SK-N-SH treated with all-trans-retinoic acid at 6 μM for 48 hours (cell line): ENCODE measurements at regions not wholly inside any gene's neighbourhood (a gene's known extent, or its start where the extent isn't known, plus 50 kb on each side); places are given as distances from the start of the nearest gene placed in this dataset.

Experiments used
- ATAC-seq: fragments of 200-7000 bp; cut with Tn5 transposase; 3 replicates; pipeline ENCODE4 v1.9.1; 2020; ENCODE audit warnings: mild to moderate bottlenecking, moderate library complexity
- ARNTL ChIP-seq: fragments of 450-650 bp; formaldehyde crosslinking; IDR thresholded peaks from 2 replicates; pipeline ENCODE4 v1.5.0; 2020; ENCODE audit warnings: low read depth, mild to moderate bottlenecking, moderate library complexity, borderline replicate concordance
- BACH2 ChIP-seq: fragments of 250-450 bp; sonication (Bioruptor Pico); IDR thresholded peaks from 2 replicates; pipeline ENCODE4 v1.9.0; 2021; ENCODE audit warnings: mild to moderate bottlenecking, borderline replicate concordance
- CSDC2 ChIP-seq: fragments of 250-450 bp; sonication (Bioruptor Pico); IDR thresholded peaks from 2 replicates; pipeline ENCODE4 v1.5.0; 2020; ENCODE audit warnings: mild to moderate bottlenecking, moderate library complexity
- ESRRG ChIP-seq: fragments of 250-450 bp; sonication (Bioruptor Pico); IDR thresholded peaks from 2 replicates; pipeline ENCODE4 v1.6.1; 2021; ENCODE audit warnings: mild to moderate bottlenecking
- GLIS3 ChIP-seq: fragments of 250-450 bp; sonication (Bioruptor Pico); IDR thresholded peaks from 2 replicates; pipeline ENCODE4 v1.5.0; 2020; ENCODE audit warnings: mild to moderate bottlenecking, moderate library complexity
- ISL1 ChIP-seq: fragments of 250-450 bp; sonication (Bioruptor Pico); IDR thresholded peaks from 2 replicates; pipeline ENCODE4 v2.1.2; 2022; ENCODE audit warnings: mild to moderate bottlenecking, moderate library complexity
- PPARA ChIP-seq: fragments of 250-450 bp; sonication (Bioruptor Pico); IDR thresholded peaks from 2 replicates; pipeline ENCODE4 v1.5.0; 2020; ENCODE audit warnings: mild to moderate bottlenecking, borderline replicate concordance
- RARB ChIP-seq: fragments of 250-450 bp; sonication (Bioruptor Pico); IDR thresholded peaks from 2 replicates; pipeline ENCODE4 v1.8.0; 2021; ENCODE audit warnings: mild to moderate bottlenecking, moderate library complexity
- SNAI2 ChIP-seq: fragments of 250-450 bp; sonication (Bioruptor Pico); IDR thresholded peaks from 2 replicates; pipeline ENCODE4 v1.5.0; 2020; ENCODE audit warnings: mild to moderate bottlenecking, moderate library complexity
- TCF4 ChIP-seq: fragments of 250-450 bp; sonication (Bioruptor Pico); IDR thresholded peaks from 2 replicates; pipeline ENCODE4 v1.8.0; 2021; ENCODE audit warnings: mild to moderate bottlenecking, moderate library complexity, borderline replicate concordance
- TOX ChIP-seq: fragments of 250-450 bp; sonication (Bioruptor Pico); IDR thresholded peaks from 2 replicates; pipeline ENCODE4 v1.8.0; 2021; ENCODE audit warnings: mild to moderate bottlenecking, moderate library complexity, borderline replicate concordance
- ZFP3 ChIP-seq: fragments of 250-450 bp; sonication (Bioruptor Pico); IDR thresholded peaks from 2 replicates; pipeline ENCODE4 v1.5.0; 2020; ENCODE audit warnings: mild to moderate bottlenecking, moderate library complexity
- ZFP30 ChIP-seq: fragments of 450-650 bp; formaldehyde crosslinking; IDR thresholded peaks from 2 replicates; pipeline ENCODE4 v1.5.0; 2022; ENCODE audit warnings: mild to moderate bottlenecking, moderate library complexity
- ZNF565 ChIP-seq: fragments of 450-650 bp; formaldehyde crosslinking; conservative IDR thresholded peaks from 2 replicates; pipeline ENCODE4 v1.5.0; 2020; ENCODE audit warnings: low read depth, mild to moderate bottlenecking, moderate library complexity
- ZNF70 ChIP-seq: fragments of 450-650 bp; formaldehyde crosslinking; IDR thresholded peaks from 2 replicates; pipeline ENCODE4 v1.5.0; 2020; ENCODE audit warnings: mild to moderate bottlenecking, moderate library complexity
- ZNF8 ChIP-seq: fragments of 450-650 bp; formaldehyde crosslinking; IDR thresholded peaks from 2 replicates; pipeline ENCODE4 v1.5.0; 2020; ENCODE audit warnings: mild to moderate bottlenecking, moderate library complexity
- TF ChIP-seq, protein P1 (sequence below): fragments of 250-450 bp; sonication (Bioruptor Pico); IDR thresholded peaks from 2 replicates; pipeline ENCODE4 v1.5.0; 2020; ENCODE audit warnings: mild to moderate bottlenecking, moderate library complexity
- TF ChIP-seq, protein P2 (sequence below): fragments of 250-450 bp; sonication (Bioruptor Pico); IDR thresholded peaks from 2 replicates; pipeline ENCODE4 v1.8.0; 2021; ENCODE audit warnings: low read depth, mild to moderate bottlenecking, moderate library complexity, borderline replicate concordance
- TF ChIP-seq, protein P3 (sequence below): fragments of 250-450 bp; sonication (Bioruptor Pico); IDR thresholded peaks from 2 replicates; pipeline ENCODE4 v1.8.0; 2020; ENCODE audit warnings: mild to moderate bottlenecking, moderate library complexity, borderline replicate concordance
- TF ChIP-seq, protein P4 (sequence below): fragments of 250-450 bp; sonication (Bioruptor Pico); IDR thresholded peaks from 2 replicates; pipeline ENCODE4 v1.5.1; 2021; ENCODE audit warnings: mild to moderate bottlenecking, moderate library complexity
- TF ChIP-seq, protein P5 (sequence below): fragments of 250-450 bp; sonication (Bioruptor Pico); IDR thresholded peaks from 2 replicates; pipeline ENCODE4 v1.5.1; 2020; ENCODE audit warnings: low read depth, mild to moderate bottlenecking, moderate library complexity

DNA sequence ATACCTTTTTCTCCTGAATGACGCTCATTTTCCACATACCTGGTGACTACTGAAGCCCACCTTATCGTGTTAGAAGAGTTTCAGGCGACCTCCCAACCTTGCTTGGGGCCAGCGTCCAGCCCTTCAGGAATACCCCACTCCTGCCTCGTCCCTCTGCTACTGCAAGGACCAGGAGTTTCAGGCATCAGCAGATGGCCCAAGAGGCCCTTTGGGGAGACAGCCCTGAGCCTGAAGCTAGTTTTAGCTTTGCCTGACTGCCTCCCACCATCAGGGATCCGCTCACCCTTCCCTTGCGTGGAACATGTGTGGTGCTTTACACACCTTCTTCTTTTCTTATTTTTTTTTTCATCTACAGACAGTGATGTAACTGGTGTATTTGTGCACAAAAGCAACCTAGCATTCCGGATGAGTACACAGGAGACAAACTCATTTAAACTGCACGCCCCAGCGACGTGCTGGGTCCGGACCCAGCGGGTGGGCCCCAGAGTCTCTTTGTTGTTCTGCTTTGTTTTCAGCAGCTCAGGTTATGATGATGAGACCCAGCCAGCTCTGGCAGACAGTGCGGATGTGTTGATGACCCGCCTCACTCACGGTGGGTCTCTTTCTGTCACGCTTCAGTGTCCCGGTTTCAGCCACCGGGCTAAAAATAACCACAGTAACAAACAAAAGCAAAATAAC lies 242.4 kb downstream of the C16orf95 start:
- TF ChIP-seq, protein P1, sequence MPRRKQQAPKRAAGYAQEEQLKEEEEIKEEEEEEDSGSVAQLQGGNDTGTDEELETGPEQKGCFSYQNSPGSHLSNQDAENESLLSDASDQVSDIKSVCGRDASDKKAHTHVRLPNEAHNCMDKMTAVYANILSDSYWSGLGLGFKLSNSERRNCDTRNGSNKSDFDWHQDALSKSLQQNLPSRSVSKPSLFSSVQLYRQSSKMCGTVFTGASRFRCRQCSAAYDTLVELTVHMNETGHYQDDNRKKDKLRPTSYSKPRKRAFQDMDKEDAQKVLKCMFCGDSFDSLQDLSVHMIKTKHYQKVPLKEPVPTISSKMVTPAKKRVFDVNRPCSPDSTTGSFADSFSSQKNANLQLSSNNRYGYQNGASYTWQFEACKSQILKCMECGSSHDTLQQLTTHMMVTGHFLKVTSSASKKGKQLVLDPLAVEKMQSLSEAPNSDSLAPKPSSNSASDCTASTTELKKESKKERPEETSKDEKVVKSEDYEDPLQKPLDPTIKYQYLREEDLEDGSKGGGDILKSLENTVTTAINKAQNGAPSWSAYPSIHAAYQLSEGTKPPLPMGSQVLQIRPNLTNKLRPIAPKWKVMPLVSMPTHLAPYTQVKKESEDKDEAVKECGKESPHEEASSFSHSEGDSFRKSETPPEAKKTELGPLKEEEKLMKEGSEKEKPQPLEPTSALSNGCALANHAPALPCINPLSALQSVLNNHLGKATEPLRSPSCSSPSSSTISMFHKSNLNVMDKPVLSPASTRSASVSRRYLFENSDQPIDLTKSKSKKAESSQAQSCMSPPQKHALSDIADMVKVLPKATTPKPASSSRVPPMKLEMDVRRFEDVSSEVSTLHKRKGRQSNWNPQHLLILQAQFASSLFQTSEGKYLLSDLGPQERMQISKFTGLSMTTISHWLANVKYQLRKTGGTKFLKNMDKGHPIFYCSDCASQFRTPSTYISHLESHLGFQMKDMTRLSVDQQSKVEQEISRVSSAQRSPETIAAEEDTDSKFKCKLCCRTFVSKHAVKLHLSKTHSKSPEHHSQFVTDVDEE (CRISPR knock-in tag) = no peak
- TF ChIP-seq TOX (CRISPR knock-in tag) = no peak
- TF ChIP-seq, protein P2, sequence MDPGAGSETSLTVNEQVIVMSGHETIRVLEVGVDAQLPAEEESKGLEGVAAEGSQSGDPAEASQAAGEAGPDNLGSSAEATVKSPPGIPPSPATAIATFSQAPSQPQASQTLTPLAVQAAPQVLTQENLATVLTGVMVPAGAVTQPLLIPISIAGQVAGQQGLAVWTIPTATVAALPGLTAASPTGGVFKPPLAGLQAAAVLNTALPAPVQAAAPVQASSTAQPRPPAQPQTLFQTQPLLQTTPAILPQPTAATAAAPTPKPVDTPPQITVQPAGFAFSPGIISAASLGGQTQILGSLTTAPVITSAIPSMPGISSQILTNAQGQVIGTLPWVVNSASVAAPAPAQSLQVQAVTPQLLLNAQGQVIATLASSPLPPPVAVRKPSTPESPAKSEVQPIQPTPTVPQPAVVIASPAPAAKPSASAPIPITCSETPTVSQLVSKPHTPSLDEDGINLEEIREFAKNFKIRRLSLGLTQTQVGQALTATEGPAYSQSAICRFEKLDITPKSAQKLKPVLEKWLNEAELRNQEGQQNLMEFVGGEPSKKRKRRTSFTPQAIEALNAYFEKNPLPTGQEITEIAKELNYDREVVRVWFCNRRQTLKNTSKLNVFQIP (CRISPR knock-in tag) = no peak
- TF ChIP-seq ZNF8 (CRISPR knock-in tag) = no peak
- no peak for TF ChIP-seq ZFP30 (CRISPR knock-in tag)
- TF ChIP-seq, protein P3, sequence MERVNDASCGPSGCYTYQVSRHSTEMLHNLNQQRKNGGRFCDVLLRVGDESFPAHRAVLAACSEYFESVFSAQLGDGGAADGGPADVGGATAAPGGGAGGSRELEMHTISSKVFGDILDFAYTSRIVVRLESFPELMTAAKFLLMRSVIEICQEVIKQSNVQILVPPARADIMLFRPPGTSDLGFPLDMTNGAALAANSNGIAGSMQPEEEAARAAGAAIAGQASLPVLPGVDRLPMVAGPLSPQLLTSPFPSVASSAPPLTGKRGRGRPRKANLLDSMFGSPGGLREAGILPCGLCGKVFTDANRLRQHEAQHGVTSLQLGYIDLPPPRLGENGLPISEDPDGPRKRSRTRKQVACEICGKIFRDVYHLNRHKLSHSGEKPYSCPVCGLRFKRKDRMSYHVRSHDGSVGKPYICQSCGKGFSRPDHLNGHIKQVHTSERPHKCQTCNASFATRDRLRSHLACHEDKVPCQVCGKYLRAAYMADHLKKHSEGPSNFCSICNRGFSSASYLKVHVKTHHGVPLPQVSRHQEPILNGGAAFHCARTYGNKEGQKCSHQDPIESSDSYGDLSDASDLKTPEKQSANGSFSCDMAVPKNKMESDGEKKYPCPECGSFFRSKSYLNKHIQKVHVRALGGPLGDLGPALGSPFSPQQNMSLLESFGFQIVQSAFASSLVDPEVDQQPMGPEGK = no peak
- TF ChIP-seq ZFP3 (CRISPR knock-in tag) = no peak
- no peak for TF ChIP-seq RARB (CRISPR knock-in tag)
- TF ChIP-seq TCF4 (CRISPR knock-in tag) = no peak
- TF ChIP-seq ESRRG (CRISPR knock-in tag) = no peak
- no peak for TF ChIP-seq PPARA (CRISPR knock-in tag)
- no peak for TF ChIP-seq ARNTL (CRISPR knock-in tag)
- TF ChIP-seq GLIS3 (CRISPR knock-in tag) = no peak
- TF ChIP-seq CSDC2 (CRISPR knock-in tag) = no peak
- TF ChIP-seq BACH2 (CRISPR knock-in tag) = no peak
- no peak for TF ChIP-seq ISL1 (CRISPR knock-in tag)
- no peak for TF ChIP-seq SNAI2 (CRISPR knock-in tag)
- TF ChIP-seq, protein P4, sequence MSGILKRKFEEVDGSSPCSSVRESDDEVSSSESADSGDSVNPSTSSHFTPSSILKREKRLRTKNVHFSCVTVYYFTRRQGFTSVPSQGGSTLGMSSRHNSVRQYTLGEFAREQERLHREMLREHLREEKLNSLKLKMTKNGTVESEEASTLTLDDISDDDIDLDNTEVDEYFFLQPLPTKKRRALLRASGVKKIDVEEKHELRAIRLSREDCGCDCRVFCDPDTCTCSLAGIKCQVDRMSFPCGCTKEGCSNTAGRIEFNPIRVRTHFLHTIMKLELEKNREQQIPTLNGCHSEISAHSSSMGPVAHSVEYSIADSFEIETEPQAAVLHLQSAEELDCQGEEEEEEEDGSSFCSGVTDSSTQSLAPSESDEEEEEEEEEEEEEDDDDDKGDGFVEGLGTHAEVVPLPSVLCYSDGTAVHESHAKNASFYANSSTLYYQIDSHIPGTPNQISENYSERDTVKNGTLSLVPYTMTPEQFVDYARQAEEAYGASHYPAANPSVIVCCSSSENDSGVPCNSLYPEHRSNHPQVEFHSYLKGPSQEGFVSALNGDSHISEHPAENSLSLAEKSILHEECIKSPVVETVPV (CRISPR knock-in tag) = no peak
- no peak for TF ChIP-seq ZNF70 (CRISPR knock-in tag)
- no peak for ATAC-seq

DNA sequence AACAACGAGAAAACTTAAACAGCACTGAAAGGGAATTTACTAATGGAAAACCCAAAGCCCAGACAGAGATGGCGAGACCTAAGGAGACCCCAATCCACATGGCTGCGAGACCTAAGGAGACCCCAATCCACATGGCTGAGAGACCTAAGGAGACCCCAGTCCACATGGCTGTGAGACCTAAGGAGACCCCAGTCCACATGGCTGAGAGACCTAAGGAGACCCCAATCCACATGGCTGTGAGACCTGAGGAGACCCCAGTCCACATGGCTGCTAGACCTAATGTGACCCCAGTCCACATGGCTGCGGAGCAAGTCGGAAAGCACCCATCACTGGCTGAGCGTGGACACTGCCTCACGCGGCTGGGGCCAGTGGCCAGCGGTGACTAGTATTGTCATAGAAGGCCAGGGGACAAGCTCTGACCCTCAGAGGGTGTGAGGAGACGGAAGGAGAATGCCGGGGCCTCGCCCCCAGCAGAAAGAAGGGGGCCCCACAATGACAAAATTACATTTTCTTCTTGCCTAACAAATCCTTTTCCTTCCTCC lies 241.8 kb downstream of the C16orf95 start:
- TF ChIP-seq, protein P5, sequence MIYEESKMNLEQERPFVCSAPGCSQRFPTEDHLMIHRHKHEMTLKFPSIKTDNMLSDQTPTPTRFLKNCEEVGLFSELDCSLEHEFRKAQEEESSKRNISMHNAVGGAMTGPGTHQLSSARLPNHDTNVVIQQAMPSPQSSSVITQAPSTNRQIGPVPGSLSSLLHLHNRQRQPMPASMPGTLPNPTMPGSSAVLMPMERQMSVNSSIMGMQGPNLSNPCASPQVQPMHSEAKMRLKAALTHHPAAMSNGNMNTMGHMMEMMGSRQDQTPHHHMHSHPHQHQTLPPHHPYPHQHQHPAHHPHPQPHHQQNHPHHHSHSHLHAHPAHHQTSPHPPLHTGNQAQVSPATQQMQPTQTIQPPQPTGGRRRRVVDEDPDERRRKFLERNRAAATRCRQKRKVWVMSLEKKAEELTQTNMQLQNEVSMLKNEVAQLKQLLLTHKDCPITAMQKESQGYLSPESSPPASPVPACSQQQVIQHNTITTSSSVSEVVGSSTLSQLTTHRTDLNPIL = no peak
- no peak for TF ChIP-seq PPARA (CRISPR knock-in tag)
- no peak for TF ChIP-seq ISL1 (CRISPR knock-in tag)
- TF ChIP-seq ZNF8 (CRISPR knock-in tag) = no peak
- TF ChIP-seq, protein P3 = no peak
- no peak for TF ChIP-seq SNAI2 (CRISPR knock-in tag)
- TF ChIP-seq TCF4 (CRISPR knock-in tag) = no peak
- TF ChIP-seq, protein P4 (CRISPR knock-in tag) = no peak
- TF ChIP-seq BACH2 (CRISPR knock-in tag) = no peak
- no peak for TF ChIP-seq RARB (CRISPR knock-in tag)
- TF ChIP-seq ESRRG (CRISPR knock-in tag) = no peak
- TF ChIP-seq ZFP3 (CRISPR knock-in tag) = no peak
- TF ChIP-seq ZNF565 = no peak
- ATAC-seq = no peak
